ENCODE measurements at regions not wholly inside any gene's neighbourhood (a gene's known extent, or its start where the extent isn't known, plus 50 kb on each side); places are given as distances from the start of the nearest gene placed in this dataset.

DNA sequence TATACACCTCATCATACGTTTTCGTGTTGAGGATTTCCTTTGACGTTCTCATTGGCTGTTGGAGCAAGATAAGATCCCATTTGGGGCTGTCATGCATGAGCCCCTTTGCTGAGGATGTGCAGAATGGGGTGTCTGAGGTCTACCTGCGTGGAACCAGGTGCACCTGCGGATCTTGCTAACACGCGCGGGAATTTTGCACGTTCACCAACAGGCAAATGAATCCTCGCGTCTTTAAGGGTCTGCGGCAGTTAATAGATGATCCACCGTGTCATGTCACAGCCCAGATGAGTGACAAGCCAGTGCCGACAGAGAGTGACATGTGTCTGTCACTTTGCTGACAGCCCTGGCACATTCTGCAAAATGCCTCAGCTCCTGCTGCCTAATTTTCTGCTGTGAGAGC is 56.3 kb upstream of the SHOX start:
- no peak for TF ChIP-seq SP1 (IDR thresholded peaks at IDR 0.05)
- TF ChIP-seq TARDBP (IDR thresholded peaks at IDR 0.05): no peak
- TF ChIP-seq CTBP1 (IDR thresholded peaks at IDR 0.05; ENCODE audit: borderline replicate concordance): no peak

Measured in HEK293T (cell line).